CD1c-positive myeloid dendritic cell (primary cell): ENCODE measurements at regions not wholly inside any gene's neighbourhood (a gene's known extent, or its start where the extent isn't known, plus 50 kb on each side); places are given as distances from the start of the nearest gene placed in this dataset.

Experiments
- DNase-seq: peaks from one replicate; pipeline ENCODE4 v3.0.0-alpha.2; 2016; ENCODE audit errors: extremely low spot score

- no peak for DNase-seq
These were observed 62.3 kb downstream of the UCHL1 start for GRCh38 chr4:41318839-41319530.

DNA sequence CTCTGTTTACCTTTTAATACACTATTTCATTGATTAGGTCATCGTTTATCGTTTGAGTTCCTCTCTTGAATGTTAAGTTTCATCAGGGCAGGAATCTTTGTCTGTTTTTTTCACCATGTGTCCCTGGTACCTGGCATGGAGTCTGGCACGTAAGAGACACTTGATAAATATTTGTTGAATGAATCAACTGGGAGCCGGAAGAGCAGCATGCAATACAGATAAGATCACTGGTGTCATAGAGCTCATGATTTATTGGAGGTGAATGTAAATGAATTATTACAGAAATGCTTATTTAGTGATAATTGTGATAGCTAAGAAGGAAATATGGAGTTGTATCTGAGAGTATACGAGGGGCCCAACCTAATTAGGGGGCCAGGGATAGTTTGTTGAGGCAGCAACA, 62.8 kb downstream of the UCHL1 start:
- no peak for DNase-seq

DNA sequence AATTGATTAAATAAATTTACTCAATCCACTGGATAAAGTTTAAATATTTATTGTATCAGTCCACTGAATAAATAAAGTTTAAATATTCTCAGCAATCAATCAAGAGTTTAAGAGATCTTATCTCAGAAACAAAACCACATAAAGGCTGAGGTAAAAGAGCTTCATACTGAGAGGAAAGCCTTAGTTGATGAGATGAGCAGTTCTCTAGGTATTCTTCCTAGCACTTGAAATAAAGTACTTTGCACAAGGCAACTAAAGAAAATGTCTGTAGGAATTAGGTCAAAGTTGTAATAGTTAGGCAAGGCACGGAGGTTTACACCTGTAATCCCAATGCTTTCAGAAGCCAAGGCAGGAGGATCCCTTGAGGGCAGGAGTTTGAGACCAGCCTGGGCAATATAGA, 63.5 kb downstream of the UCHL1 start:
- no peak for DNase-seq

GRCh38 chr4:41320786-41321185, 64.1 kb downstream of the UCHL1 start:
- DNase-seq, result no peak

GRCh38 chr4:41321216-41321945, 64.7 kb downstream of the UCHL1 start:
- no peak for DNase-seq

GRCh38 chr4:41322617-41323016, 65.9 kb downstream of the UCHL1 start:
- no peak for DNase-seq

DNA sequence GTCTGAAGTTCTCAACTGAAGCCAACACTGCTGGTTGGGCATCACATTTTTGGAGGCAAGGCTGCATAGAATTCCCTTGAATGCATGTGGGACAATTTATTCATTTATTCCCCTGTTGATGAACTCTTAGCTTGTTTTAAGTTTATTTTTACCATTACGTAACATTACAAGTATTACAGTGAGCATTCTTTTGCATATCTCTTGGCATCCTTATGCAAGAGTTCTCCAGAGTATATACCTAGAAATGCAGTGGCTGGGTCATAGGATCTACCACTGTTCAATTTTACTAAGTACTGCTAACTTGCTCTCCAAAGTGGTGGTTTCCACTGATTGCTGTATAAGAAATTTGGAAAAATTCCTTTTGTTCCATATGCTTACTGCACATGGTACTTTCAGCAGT, 66.5 kb downstream of the UCHL1 start:
- DNase-seq, result no peak

DNA sequence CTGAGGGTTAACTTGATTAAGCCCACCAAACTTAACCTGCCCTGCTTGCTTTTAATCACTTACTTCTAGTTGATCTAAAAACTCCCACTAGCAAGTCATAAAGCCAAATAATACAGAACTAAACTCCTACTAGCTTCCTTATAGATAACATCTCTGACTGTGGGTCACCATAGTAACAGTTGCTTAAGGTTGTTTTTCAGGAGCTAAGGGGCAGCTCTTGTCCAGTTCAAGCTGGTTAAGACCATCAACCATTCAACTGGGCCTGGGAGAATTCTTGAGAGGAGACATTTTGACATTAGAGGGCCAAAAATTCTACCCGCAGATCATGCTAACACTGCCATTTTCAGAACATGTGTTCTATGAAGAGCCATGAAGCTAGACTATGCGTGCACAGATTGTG, 67.0 kb downstream of the UCHL1 start:
- DNase-seq, result no peak

GRCh38 chr4:41324861-41325260, 68.1 kb downstream of the UCHL1 start:
- no peak for DNase-seq

GRCh38 chr4:41325901-41326300, 69.2 kb downstream of the UCHL1 start:
- DNase-seq, result no peak

GRCh38 chr4:41326776-41327175, 70.0 kb downstream of the UCHL1 start:
- no peak for DNase-seq

DNA sequence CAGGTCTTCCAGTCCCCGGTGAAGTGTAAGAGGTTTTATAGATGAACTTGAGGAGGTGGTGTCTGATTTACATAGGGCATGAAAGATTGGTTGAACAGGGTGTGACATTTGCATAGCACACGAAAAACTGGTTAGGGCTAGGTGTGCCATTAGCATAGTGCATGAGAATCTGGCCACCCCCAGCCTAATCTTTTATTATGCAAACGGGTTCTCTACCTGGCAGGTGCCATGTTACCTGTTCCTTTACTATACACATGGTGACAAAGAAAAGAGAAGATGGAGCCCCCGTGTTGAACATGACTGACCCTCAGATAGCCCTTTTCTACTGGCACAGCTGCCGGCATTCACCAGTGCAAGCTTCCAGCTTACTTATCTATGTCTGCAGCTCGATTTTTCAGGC, 71.0 kb downstream of the UCHL1 start:
- DNase-seq, result no peak

- no peak for DNase-seq
These were observed 72.6 kb downstream of the UCHL1 start for GRCh38 chr4:41329361-41329760.

DNA sequence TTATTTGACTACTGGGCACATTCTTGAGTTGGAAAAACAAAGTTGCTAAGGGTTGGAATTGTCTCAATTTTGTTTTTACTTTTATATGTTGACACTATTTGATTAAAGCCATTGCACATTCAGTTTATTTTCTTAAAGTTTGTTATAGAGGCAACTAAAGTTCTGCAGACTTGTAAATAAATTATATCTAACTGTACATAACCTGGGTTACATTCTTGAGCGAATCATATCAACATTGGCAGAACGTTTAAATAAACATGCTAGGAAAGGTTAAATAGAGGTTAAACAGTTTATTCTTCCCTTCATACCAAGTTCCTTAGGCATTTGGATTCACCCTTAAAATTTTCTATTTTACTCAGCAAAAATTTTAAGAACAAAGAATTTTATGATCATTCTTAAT, 74.5 kb downstream of the UCHL1 start:
- DNase-seq, result no peak

DNA sequence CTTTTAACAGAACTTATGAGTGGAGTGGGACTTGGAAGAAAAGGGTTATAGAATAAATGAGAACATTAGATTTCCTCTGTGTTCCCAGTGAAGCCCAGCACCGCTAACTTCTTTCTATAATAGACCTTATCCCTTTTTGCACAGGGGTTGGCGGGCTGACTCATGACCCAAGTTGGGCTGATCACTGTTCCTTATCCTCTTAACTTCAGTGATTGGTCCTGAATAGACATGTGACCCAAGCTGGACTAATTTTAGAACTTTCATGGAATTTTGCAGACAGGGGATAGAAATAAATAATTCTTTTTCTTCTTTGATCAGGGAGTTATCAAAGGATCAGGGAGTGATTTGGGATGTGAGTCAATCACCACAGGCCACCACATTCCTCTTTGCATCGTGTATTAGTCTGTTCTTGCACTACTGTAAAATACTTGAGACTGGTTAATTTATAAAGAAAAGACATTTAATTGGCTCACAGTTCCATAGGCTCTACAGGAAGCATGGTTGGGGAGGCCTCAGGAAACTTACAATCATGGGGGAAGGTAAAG, 75.9 kb downstream of the UCHL1 start:
- no peak for DNase-seq

- no peak for DNase-seq
These were observed 77.5 kb downstream of the UCHL1 start for GRCh38 chr4:41334182-41334581.

DNA sequence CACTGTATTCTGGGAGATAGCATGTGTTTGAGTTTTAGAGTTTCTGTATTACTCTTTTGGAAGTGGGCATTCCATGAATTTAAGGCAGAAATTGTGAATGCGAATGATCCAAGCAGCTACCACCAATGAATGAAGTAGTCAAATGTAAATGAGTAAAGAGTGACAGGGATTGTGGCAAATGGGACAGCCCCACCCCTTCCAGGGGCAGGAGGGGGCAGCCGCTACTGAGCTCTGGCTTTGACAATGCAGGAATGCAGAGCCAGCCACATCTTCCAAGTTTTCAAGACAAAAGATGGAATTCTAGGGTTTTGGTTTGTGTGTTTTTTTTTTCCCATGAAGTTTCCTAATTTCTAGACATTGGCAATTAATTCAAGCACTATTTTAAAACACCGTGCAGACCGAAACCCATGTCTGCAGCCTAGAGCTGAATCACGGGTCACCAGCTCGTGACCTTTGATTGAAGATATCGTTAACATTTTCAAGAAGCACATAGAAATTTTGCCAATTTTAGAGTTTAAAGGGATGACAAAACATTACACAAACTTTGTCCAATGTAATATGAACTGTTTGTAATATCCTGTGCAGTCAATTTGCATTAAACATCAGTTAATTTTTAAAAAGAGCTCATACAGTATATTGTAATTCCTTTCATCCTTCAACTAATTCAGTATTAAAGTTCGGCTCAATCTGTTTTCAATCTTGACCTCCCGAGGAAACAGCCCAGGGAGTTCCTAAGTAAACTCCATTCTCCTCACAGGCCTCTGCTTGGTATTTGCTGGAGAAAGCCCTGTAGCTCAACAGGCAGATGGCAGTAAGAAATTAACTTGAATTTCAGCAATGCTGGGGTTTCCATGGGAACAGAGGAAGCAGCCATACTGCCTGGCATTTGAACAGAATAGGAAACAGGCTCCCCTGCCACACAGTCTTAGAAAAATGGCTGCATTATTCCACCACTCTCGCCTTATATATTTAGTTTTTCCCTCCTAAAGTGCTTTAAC, 83.4 kb downstream of the UCHL1 start:
- no peak for DNase-seq

- DNase-seq, result no peak
These were observed 89.8 kb downstream of the UCHL1 start for GRCh38 chr4:41346306-41347061.

DNA sequence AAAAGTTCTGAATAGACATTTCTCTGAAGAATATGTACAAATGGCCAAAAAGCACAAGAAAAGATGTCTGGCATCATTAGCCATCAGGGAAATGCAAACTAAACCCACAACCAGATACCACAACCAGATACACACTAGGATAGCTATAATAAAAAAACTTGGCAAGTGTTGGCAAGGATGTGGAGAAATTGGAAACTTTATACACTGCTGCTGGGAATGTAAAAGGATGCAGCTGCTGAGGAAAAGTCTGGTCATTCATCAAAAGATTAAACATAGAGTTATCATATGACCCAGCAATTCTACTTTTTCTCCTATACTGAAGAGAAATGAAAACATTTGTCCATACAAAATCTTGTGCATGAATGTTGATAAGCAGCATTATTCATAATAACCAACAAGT, 92.3 kb downstream of the UCHL1 start:
- DNase-seq, result no peak

GRCh38 chr4:41358647-41359421, 102.1 kb downstream of the UCHL1 start:
- DNase-seq, result no peak

GRCh38 chr4:41359422-41359775, 102.7 kb downstream of the UCHL1 start:
- DNase-seq, result no peak
